AML-193 (cell line): ENCODE measurements at regions not wholly inside any gene's neighbourhood (a gene's known extent, or its start where the extent isn't known, plus 50 kb on each side); places are given as distances from the start of the nearest gene placed in this dataset.
"Not testable (repeated sequence)": the region's sequence is repeated elsewhere in the genome, so short reads cannot be mapped to it uniquely, and the experiment has no call there.

ENCODE experiments used
- DNase-seq, 2 experiments: peaks; one replicate each; lab custom pipeline; 2025; lab: John Stamatoyannopoulos, UW

GRCh38 chr15:24309700-24310099, 365.9 kb upstream of the NPAP1 start:
- DNase-seq: not testable (repeated sequence)

- DNase-seq: not testable (repeated sequence)
Observed at GRCh38 chr15:24311692-24312091, 363.9 kb upstream of the NPAP1 start.

- DNase-seq: not testable (repeated sequence)
Observed at GRCh38 chr15:24316326-24316725, 359.2 kb upstream of the NPAP1 start.

- no peak for DNase-seq
Observed at GRCh38 chr15:24318981-24319380, 356.6 kb upstream of the NPAP1 start.

- not testable (repeated sequence) for DNase-seq
Observed at GRCh38 chr15:24324096-24324495, 351.5 kb upstream of the NPAP1 start.

- DNase-seq: not testable (repeated sequence)
Observed at GRCh38 chr15:24326513-24326912, 349.1 kb upstream of the NPAP1 start.

GRCh38 chr15:24331964-24332363, 343.6 kb upstream of the NPAP1 start:
- not testable (repeated sequence) for DNase-seq

- not testable (repeated sequence) for DNase-seq
Observed at GRCh38 chr15:24341876-24342275, 333.7 kb upstream of the NPAP1 start.

GRCh38 chr15:24352777-24353176, 322.8 kb upstream of the NPAP1 start:
- not testable (repeated sequence) for DNase-seq

GRCh38 chr15:24381103-24381502, 294.5 kb upstream of the NPAP1 start:
- DNase-seq: not testable (repeated sequence)

GRCh38 chr15:24385258-24385657, 290.3 kb upstream of the NPAP1 start:
- DNase-seq: not testable (repeated sequence)

- DNase-seq: no peak
Observed at GRCh38 chr15:24394303-24394702, 281.3 kb upstream of the NPAP1 start.

GRCh38 chr15:24412649-24413048, 262.9 kb upstream of the NPAP1 start:
- DNase-seq: not testable (repeated sequence)

GRCh38 chr15:24426286-24427054, 249.1 kb upstream of the NPAP1 start:
- DNase-seq: not testable (repeated sequence)

- not testable (repeated sequence) for DNase-seq
Observed at GRCh38 chr15:24427055-24427400, 248.5 kb upstream of the NPAP1 start.

GRCh38 chr15:24435075-24435820, 240.3 kb upstream of the NPAP1 start:
- DNase-seq: not testable (repeated sequence)

GRCh38 chr15:24437270-24437669, 238.3 kb upstream of the NPAP1 start:
- DNase-seq: not testable (repeated sequence)

- not testable (repeated sequence) for DNase-seq
Observed at GRCh38 chr15:24437735-24438134, 237.8 kb upstream of the NPAP1 start.

GRCh38 chr15:24477107-24478025, 198.2 kb upstream of the NPAP1 start:
- DNase-seq: not testable (repeated sequence)

GRCh38 chr15:24485885-24486567, 189.5 kb upstream of the NPAP1 start:
- not testable (repeated sequence) for DNase-seq

GRCh38 chr15:24488164-24488907, 187.2 kb upstream of the NPAP1 start:
- DNase-seq: not testable (repeated sequence)
